HT1080 (cell line): ENCODE measurements at regions not wholly inside any gene's neighbourhood (a gene's known extent, or its start where the extent isn't known, plus 50 kb on each side); places are given as distances from the start of the nearest gene placed in this dataset.
A peak's percentile ranks its signal among the peaks of the same experiment; 100 is the strongest.

Experiments
- DNase-seq: peaks from one replicate; pipeline ENCODE4 v3.0.0-alpha.2; 2015; ENCODE audit warnings: low read depth

DNA sequence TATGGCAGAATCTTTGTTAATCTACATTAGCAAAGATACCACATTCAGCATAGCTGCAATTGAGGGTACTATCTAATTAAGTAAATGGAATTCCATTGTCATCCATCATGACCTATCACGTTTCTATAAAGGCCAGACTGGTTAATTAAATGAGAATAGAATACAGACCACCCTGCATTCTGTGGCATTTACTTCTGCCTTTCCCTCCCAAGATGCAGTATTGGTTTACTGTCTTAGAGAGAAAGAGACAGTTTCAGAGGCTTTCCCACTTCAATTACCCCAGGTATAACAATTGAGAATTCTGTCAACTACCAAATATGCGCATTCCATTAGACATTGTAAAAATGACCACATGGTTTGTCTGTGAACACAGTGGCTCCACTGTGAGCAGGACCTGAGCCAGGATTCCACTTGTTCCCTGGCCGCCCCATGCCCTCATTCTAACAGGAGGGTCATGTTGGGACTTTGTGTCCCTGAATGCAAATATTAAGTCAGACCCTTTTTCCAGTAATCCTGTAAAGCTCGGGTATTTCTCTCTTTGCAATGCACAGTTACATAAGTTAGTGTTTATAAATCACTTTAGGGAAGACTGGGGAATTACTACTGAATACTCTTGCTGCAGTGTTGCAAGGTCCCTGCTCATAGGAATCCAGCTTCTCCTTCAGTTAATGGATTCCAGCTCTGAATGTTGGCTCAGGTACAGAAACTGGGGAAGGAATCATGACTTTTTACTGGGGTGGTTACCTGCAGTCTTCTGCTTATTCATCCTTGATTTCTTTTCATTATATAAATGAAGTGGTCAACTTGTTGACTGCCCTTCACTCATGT, 261.0 kb downstream of the PDGFC start:
- no peak for DNase-seq

- no peak for DNase-seq
Measured at GRCh38 chr4:156705311-156705710, 266.3 kb downstream of the PDGFC start.

GRCh38 chr4:156695163-156695562, 276.4 kb downstream of the PDGFC start:
- DNase-seq, result no peak

- DNase-seq, result no peak
Measured at GRCh38 chr4:156694413-156694812, 277.2 kb downstream of the PDGFC start.

DNA sequence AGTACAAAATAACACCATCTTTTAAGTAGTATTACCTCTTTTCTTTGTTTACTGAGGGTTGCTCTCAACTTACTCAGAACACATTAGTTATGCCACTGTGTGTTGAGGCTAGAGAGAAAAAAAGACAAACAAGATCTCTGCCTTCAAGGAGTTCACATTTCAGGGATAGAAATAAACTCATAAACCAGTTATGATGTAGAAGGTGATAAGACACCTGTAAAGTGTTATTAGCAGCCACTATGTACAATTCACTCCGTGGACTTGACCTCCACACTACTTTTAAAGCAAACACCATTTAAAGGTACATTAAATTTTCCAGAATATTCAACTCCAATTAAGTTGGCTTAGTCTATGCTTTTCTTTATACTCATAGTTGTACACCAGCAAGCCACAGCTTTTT, 278.0 kb downstream of the PDGFC start:
- DNase-seq, result no peak

DNA sequence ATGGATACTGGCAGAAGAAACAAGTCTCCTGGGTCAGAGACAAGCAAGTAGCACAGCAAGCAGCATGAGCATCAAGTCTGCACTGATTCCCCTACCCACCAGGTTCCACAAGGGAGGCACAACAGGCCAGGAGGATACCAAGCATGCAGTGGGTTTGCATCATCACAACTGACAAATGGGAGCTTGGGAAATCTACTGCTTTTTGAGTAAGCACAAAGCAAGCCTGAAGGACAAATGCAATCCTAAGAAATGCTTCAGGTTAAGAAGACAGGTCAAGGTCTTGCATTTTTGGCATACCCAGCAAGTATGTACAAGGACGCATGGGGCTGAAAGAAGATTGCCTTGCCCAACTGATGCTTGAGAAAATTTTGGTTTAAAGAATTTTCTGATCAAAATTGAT, 279.6 kb downstream of the PDGFC start:
- DNase-seq, result no peak

GRCh38 chr4:156690572-156690971, 281.0 kb downstream of the PDGFC start:
- no peak for DNase-seq

GRCh38 chr4:156686120-156686519, 285.5 kb downstream of the PDGFC start:
- DNase-seq, result no peak

DNA sequence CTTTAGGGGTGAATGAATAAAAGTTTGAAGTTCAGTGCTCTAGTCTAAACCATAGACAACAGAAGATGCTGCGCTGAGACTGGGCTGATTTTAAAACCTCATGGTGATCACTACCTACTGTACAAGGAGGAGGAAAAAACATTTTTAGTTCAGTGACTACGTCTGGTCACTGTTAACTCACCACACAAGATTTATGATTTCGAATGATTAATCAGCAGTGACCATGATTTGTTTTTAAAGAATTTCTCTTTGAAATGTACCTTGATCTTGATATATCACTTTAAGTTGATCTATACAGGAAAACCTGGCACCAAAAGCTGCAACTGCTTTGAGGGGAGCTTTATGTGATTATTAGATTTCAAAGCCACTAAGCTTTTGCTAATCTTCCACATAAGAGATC, 286.3 kb downstream of the PDGFC start:
- DNase-seq, result no peak

DNA sequence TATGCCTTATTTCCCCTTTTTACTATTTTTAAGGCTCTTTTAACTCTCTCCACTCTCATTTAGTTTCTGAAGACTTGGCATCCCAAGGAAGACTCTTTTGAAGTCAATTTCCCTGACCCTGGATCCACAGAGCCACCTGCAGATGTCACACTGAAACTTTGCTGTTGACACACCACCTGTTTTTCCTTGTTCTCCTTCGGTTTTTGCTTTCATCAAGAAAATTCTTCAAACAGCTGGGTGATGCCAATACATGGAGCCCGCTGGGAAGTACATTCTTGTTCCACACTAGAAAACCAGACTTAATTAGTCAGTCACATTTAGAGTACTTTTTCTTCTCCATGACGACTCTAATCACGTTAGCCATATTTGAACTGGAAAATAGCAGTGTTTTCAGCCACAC, 293.9 kb downstream of the PDGFC start:
- DNase-seq, result no peak

DNA sequence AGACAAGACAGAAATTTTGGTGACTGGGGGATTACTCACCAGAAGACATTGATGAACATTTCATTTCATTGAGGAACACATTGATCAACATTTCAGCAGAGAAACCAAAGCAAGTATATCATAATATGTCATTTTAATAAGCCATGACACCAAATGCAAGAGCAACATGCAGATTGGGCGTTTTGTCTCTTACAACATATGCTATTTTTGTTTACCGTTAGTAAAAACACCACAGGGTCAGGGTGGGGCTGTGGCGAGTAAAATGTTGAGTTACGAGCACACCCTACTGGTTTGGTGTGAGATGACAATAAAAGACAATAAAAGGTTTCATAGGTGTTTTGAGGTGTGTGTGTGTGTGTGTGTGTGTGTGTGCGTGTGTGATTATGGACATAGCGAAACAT, 294.5 kb downstream of the PDGFC start:
- no peak for DNase-seq

DNA sequence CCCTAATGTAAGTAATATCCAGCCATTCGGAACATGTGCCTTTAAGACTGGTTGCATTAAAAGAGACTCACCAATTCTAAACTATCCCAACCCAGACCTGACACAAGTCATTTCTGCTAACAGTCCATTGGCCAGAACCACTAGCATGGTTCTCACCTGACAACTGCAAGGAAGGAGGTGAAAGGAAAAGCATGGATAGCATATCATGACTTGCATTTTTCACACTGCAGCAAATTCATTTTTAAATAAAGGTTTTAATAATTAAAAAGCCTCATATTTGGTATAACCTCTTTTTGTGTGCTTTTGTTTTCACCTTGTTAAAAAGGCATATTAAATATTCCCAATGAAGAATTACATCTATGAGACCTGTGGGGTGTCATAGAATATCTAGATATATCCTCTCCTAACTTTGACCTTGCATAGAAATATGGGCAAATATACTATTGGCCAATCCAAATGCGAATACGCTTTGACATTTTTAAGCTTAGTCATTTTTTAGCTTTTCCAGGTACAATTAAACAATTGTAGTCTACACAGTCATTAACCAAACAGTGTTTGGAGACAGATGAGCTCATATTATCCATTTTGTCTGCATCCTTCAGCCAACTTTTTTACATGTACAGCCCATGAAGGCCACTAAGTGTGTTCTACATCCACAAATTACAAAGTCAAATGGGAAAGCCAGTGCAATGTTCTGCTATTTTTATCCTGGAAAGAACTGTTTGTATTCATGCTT, 295.3 kb downstream of the PDGFC start:
- peak; percentile 6 for DNase-seq

DNA sequence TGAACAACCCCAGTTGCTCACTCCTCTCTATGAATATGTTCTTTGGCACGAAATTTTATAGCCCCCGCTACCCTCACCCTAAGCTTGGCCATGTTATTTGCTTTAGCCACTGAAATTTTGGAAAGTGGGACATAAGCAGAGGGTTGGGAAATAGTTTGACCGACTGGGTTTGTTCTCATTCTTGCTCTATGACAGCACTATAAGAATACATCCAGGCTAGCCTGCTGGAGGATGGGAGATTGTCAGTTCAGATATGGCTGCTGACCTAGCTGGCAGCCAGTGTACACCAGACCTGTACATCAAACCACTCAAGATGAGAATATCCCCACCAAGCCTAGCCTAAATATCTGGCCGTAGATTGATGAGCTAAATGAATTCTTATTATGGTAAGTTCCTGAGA, 298.1 kb downstream of the PDGFC start:
- DNase-seq, result no peak

DNA sequence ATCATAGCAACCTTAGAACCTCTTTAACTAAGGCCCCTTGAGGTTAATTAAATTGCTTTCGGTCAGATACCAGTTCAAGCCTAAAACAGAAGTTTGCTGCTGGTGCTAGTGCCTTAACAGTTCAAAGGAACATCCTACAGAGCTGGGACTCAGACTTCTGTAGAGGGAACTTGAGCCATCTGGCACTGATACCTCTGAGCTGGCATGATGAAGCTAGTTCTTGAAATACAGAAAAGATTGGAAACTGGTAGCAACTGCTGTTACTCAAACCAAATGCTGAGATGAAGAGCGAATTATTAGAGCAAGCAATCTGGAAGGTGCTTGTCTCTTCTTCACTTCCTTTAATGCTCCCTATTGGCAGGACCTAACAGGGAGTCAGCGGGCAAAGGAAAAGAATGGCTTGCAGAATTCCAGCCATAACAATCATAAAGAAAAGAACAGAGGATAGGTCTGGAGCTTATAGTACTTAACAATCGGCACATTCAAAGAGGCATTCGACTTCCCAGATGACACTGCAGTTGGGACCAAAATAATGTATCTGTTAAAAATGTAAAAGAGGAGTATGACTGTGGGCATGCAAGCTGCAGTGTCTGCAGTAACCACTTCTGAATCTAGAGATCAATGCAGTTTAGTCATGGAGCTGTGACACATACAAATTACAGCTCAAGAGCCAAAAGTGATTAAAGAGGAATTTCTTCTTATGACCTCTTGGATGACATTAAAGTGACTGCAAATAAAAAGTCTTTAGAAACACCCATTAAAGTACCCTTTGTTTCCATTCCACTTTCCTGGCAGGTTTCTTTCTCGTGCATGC, 298.9 kb downstream of the PDGFC start:
- DNase-seq, result peak; percentile 27

DNA sequence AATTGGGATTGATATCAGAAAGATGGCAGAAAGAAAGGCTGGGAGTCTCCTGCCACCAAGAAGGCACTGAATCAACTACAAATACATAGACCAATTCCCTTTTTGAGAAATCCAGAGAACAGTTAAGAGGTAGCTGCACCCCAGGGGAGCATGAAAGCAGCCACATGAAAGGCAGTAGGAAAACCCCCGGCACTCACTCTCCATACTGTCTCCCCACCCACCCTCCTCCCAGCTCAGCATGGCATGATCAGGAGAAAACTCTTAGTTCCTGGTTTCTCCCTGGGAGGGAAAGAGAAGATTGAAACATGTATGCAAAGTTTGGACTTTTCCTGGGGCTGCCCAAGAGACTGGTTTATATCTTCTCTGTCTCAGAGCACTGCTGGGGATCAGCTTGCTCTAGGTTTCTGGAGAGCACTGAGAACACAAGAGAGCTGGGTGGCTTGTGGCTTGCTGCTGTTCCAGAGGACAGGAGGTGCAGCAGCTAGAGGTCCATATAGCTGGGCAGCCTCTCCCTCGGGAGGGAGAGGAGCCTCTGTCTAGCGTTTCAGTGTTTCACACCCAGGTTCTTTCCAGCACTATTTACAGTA, 305.7 kb downstream of the PDGFC start:
- DNase-seq, result no peak

GRCh38 chr4:156663663-156664062, 307.9 kb downstream of the PDGFC start:
- DNase-seq, result no peak

- DNase-seq, result no peak
Measured at GRCh38 chr4:156662921-156663320, 308.7 kb downstream of the PDGFC start.

- no peak for DNase-seq
Measured at GRCh38 chr4:156661555-156661954, 310.0 kb downstream of the PDGFC start.

- no peak for DNase-seq
Measured at GRCh38 chr4:156660465-156660864, 311.1 kb downstream of the PDGFC start.

GRCh38 chr4:156659983-156660382, 311.6 kb downstream of the PDGFC start:
- no peak for DNase-seq

DNA sequence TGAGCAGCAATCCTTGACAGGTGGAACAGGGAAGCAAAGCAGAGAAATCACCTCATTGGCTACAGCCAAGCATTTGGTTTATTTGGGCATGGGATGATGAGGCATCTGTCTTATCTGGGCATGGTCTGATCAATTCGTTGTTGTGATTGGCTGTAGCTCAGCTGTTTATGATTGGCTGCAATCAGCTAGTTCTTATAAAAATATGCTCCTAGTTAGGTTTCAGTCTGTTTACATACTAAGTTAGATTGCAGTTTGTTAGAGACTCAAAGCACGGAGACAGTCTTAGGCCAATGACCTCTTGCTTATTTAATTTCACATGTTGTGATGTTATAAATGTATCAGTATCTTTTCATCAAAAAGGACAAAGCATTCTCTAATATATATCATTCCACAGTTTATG, 312.0 kb downstream of the PDGFC start:
- DNase-seq, result no peak

- no peak for DNase-seq
Measured at GRCh38 chr4:156656896-156657295, 314.7 kb downstream of the PDGFC start.
